H1 (cell line): ENCODE measurements at regions not wholly inside any gene's neighbourhood (a gene's known extent, or its start where the extent isn't known, plus 50 kb on each side); places are given as distances from the start of the nearest gene placed in this dataset.

Experiments used
- BRCA1 ChIP-seq: IDR thresholded peaks from 2 replicates; pipeline ENCODE4 v1.6.1; 2012; ENCODE audit warnings: low read depth, low read length, improper control_type of control experiment
- CTBP2 ChIP-seq: IDR thresholded peaks from 2 replicates; pipeline ENCODE4 v1.7.0; 2011; ENCODE audit warnings: borderline replicate concordance, mild to moderate bottlenecking, moderate library complexity, mixed read lengths, low read length; ENCODE audit not compliant: insufficient read depth, insufficient read length
- HDAC2 ChIP-seq, 2 experiments: fragments of 300-600 bp in 1 of 2; sonication (generic) in 1 of 2; IDR thresholded peaks; 2 replicates each; pipeline ENCODE4 v1.6.1; 2011 to 2012; ENCODE audit warnings: low read depth in 2 of 2, low read length in 2 of 2, mild to moderate bottlenecking in 2 of 2, moderate library complexity in 2 of 2, borderline replicate concordance in 1 of 2, inconsistent platforms in 1 of 2
- KDM5A ChIP-seq: fragments of 200-600 bp; IDR thresholded peaks from 2 replicates; pipeline ENCODE4 v1.7.1; 2012; ENCODE audit warnings: mild to moderate bottlenecking, low read length, inconsistent platforms, mixed read lengths
- POU5F1 ChIP-seq: IDR thresholded peaks from 2 replicates; pipeline ENCODE4 v1.6.1; 2011; ENCODE audit warnings: low read depth, mild to moderate bottlenecking, low read length, moderate library complexity
- RFX5 ChIP-seq: IDR thresholded peaks from 2 replicates; pipeline ENCODE4 v1.6.1; 2011; ENCODE audit warnings: low read depth, low read length, improper control_type of control experiment, borderline replicate concordance
- SIX5 ChIP-seq: IDR thresholded peaks from 2 replicates; pipeline ENCODE4 v1.6.1; 2011; ENCODE audit warnings: mild to moderate bottlenecking, low read depth, low read length
- USF2 ChIP-seq: IDR thresholded peaks from 2 replicates; pipeline ENCODE4 v1.6.1; 2011; ENCODE audit warnings: low read length, improper control_type of control experiment
- YY1 ChIP-seq: IDR thresholded peaks from 2 replicates; pipeline ENCODE4 v1.6.1; 2011; ENCODE audit warnings: low read depth, mild to moderate bottlenecking, low read length

GRCh38 chr6:15952231-15953151 lies 176.4 kb upstream of the MYLIP start (continued):
- TF ChIP-seq USF2, result no peak
- no peak for TF ChIP-seq KDM5A
- no peak for TF ChIP-seq POU5F1
- no peak for TF ChIP-seq HDAC2 (IDR thresholded peaks at IDR 0.05; ENCODE audit: borderline replicate concordance in 1 of 2, low read depth in 2 of 2, low read length in 2 of 2)
- no peak for TF ChIP-seq RFX5
- TF ChIP-seq BRCA1, result no peak
- TF ChIP-seq CTBP2, result no peak
- TF ChIP-seq YY1, result no peak
- no peak for TF ChIP-seq SIX5
